Transverse colon (tissue), 4 donors: ENCODE measurements at regions not wholly inside any gene's neighbourhood (a gene's known extent, or its start where the extent isn't known, plus 50 kb on each side); places are given as distances from the start of the nearest gene placed in this dataset.

Source experiments
- EP300 ChIP-seq: sonication (generic); formaldehyde crosslinking; IDR thresholded peaks from one replicate; pipeline ENCODE4 v1.6.1; 2017; ENCODE audit warnings: antibody characterized with exemption, low read depth
- POLR2AphosphoS5 ChIP-seq, 3 donors: sonication (generic); formaldehyde crosslinking; IDR thresholded peaks; one replicate each; pipeline ENCODE4 v1.6.1; 2016; ENCODE audit warnings: antibody characterized with exemption in 3 of 3
- TF ChIP-seq, protein P1 (sequence below), 5 experiments: fragments of 200-600 bp in 3 of 5; fragments of 450-650 bp in 2 of 5; sonication (generic) in 3 of 5; IDR thresholded peaks; 1 replicate in 2 of 5; 2 replicates in 3 of 5; pipeline ENCODE4 v1.5.1; 2016 to 2017; ENCODE audit warnings: antibody characterized with exemption in 5 of 5, inconsistent platforms in 3 of 5, mild to moderate bottlenecking in 2 of 5, moderate library complexity in 1 of 5

DNA sequence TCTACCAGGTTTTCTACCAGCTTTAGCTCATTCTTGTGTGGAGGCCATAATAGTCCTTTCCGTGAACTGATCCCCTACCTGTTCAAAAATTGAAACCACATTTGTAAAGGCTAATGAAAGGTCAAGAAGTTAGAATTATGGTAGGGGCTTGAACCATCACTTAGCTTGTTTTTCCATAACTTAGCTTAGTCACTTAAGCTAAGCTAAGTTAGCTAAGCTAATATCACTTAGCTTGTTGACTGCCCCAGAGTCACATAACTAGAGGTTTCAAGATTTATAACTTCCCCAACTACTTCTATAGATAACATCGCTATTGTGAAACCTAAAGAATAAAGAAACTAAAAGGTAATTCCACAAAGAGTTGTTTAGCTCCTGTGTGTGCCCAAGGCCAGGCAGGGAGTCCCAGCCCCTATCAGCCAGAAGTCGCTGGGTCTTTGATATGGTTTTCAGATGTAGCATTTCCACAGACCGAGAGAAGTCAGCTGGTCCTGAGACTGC is 131.8 kb downstream of the VEGFA start:
- TF ChIP-seq POLR2AphosphoS5 (IDR thresholded peaks at IDR 0.05) = no peak
- TF ChIP-seq, protein P1, sequence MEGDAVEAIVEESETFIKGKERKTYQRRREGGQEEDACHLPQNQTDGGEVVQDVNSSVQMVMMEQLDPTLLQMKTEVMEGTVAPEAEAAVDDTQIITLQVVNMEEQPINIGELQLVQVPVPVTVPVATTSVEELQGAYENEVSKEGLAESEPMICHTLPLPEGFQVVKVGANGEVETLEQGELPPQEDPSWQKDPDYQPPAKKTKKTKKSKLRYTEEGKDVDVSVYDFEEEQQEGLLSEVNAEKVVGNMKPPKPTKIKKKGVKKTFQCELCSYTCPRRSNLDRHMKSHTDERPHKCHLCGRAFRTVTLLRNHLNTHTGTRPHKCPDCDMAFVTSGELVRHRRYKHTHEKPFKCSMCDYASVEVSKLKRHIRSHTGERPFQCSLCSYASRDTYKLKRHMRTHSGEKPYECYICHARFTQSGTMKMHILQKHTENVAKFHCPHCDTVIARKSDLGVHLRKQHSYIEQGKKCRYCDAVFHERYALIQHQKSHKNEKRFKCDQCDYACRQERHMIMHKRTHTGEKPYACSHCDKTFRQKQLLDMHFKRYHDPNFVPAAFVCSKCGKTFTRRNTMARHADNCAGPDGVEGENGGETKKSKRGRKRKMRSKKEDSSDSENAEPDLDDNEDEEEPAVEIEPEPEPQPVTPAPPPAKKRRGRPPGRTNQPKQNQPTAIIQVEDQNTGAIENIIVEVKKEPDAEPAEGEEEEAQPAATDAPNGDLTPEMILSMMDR (IDR thresholded peaks at IDR 0.05) = no peak
- no peak for TF ChIP-seq EP300
